ENCODE measurements at regions not wholly inside any gene's neighbourhood (a gene's known extent, or its start where the extent isn't known, plus 50 kb on each side); places are given as distances from the start of the nearest gene placed in this dataset.

GRCh38 chr16:73831220-73831619 lies 465.4 kb upstream of the PSMD7 start:
- Histone ChIP-seq H3K9me3 (ENCODE audit: control insufficient read depth in 2 of 2, low read length in 2 of 2) (no peaks in the 10 kb centered on the region), H3K27me3 (ENCODE audit: control insufficient read depth in 2 of 2, insufficient read depth in 2 of 2, low read length in 2 of 2) (no peaks in the 10 kb centered on the region), H3K4me1 (ENCODE audit: control insufficient read depth in 2 of 2, insufficient read depth in 2 of 2, low read length in 2 of 2) (no peaks in the 10 kb centered on the region), H3K27ac (ENCODE audit: low read depth in 2 of 2, low read length in 2 of 2) (no peak overlapping the region), H3K4me3 (ENCODE audit: low read length in 2 of 2) (no peak overlapping the region), H3K36me3 (ENCODE audit: control insufficient read depth in 2 of 2, insufficient read depth in 2 of 2, low read length in 2 of 2) (no peaks in the 10 kb centered on the region), H3K9ac (ENCODE audit: low read depth in 1 of 2, low read length in 2 of 2) (no peak overlapping the region)

- H3K4me3 ChIP-seq (ENCODE audit: low read length in 2 of 2): no peak overlapping the region
- no peaks in the 10 kb centered on the region for H3K36me3 ChIP-seq (ENCODE audit: control insufficient read depth in 2 of 2, insufficient read depth in 2 of 2, low read length in 2 of 2)
- no peak overlapping the region for H3K27ac ChIP-seq (ENCODE audit: low read depth in 2 of 2, low read length in 2 of 2)
- no peaks in the 10 kb centered on the region for H3K27me3 ChIP-seq (ENCODE audit: control insufficient read depth in 2 of 2, insufficient read depth in 2 of 2, low read length in 2 of 2)
- no peaks in the 10 kb centered on the region for H3K4me1 ChIP-seq (ENCODE audit: control insufficient read depth in 2 of 2, insufficient read depth in 2 of 2, low read length in 2 of 2)
- H3K9ac ChIP-seq (ENCODE audit: low read depth in 1 of 2, low read length in 2 of 2): no peak overlapping the region
- H3K9me3 ChIP-seq (ENCODE audit: control insufficient read depth in 2 of 2, low read length in 2 of 2): no peaks in the 10 kb centered on the region
Measured at GRCh38 chr16:73823205-73823849, 473.3 kb upstream of the PSMD7 start.

- Histone ChIP-seq H3K9ac (ENCODE audit: low read depth in 1 of 2, low read length in 2 of 2) (no peak overlapping the region), H3K27ac (ENCODE audit: low read depth in 2 of 2, low read length in 2 of 2) (no peak overlapping the region), H3K4me1 (ENCODE audit: control insufficient read depth in 2 of 2, insufficient read depth in 2 of 2, low read length in 2 of 2) (no peaks in the 10 kb centered on the region), H3K27me3 (ENCODE audit: control insufficient read depth in 2 of 2, insufficient read depth in 2 of 2, low read length in 2 of 2) (no peaks in the 10 kb centered on the region), H3K4me3 (ENCODE audit: low read length in 2 of 2) (no peak overlapping the region), H3K36me3 (ENCODE audit: control insufficient read depth in 2 of 2, insufficient read depth in 2 of 2, low read length in 2 of 2) (no peaks in the 10 kb centered on the region), H3K9me3 (ENCODE audit: control insufficient read depth in 2 of 2, low read length in 2 of 2) (no peaks in the 10 kb centered on the region)
Measured at GRCh38 chr16:73817526-73818324, 478.9 kb upstream of the PSMD7 start.

- H3K27me3 ChIP-seq (ENCODE audit: control insufficient read depth in 2 of 2, insufficient read depth in 2 of 2, low read length in 2 of 2): no peaks in the 10 kb centered on the region
- no peaks in the 10 kb centered on the region for H3K9me3 ChIP-seq (ENCODE audit: control insufficient read depth in 2 of 2, low read length in 2 of 2)
- no peak overlapping the region for H3K9ac ChIP-seq (ENCODE audit: low read depth in 1 of 2, low read length in 2 of 2)
- H3K4me1 ChIP-seq (ENCODE audit: control insufficient read depth in 2 of 2, insufficient read depth in 2 of 2, low read length in 2 of 2): no peaks in the 10 kb centered on the region
- H3K27ac ChIP-seq (ENCODE audit: low read depth in 2 of 2, low read length in 2 of 2): no peak overlapping the region
- no peaks in the 10 kb centered on the region for H3K36me3 ChIP-seq (ENCODE audit: control insufficient read depth in 2 of 2, insufficient read depth in 2 of 2, low read length in 2 of 2)
- no peak overlapping the region for H3K4me3 ChIP-seq (ENCODE audit: low read length in 2 of 2)
Measured at GRCh38 chr16:73813527-73813926, 483.1 kb upstream of the PSMD7 start.

- H3K27me3 ChIP-seq (ENCODE audit: control insufficient read depth in 2 of 2, insufficient read depth in 2 of 2, low read length in 2 of 2): no peaks in the 10 kb centered on the region
- H3K4me1 ChIP-seq (ENCODE audit: control insufficient read depth in 2 of 2, insufficient read depth in 2 of 2, low read length in 2 of 2): no peaks in the 10 kb centered on the region
- H3K4me3 ChIP-seq (ENCODE audit: low read length in 2 of 2): no peak overlapping the region
- no peaks in the 10 kb centered on the region for H3K36me3 ChIP-seq (ENCODE audit: control insufficient read depth in 2 of 2, insufficient read depth in 2 of 2, low read length in 2 of 2)
- H3K9me3 ChIP-seq (ENCODE audit: control insufficient read depth in 2 of 2, low read length in 2 of 2): no peaks in the 10 kb centered on the region
- H3K27ac ChIP-seq (ENCODE audit: low read depth in 2 of 2, low read length in 2 of 2): no peak overlapping the region
- H3K9ac ChIP-seq (ENCODE audit: low read depth in 1 of 2, low read length in 2 of 2): no peak overlapping the region
Measured at GRCh38 chr16:73804456-73804855, 492.2 kb upstream of the PSMD7 start.

- Histone ChIP-seq H3K9me3 (ENCODE audit: control insufficient read depth in 2 of 2, low read length in 2 of 2) (no peaks in the 10 kb centered on the region), H3K4me1 (ENCODE audit: control insufficient read depth in 2 of 2, insufficient read depth in 2 of 2, low read length in 2 of 2) (no peaks in the 10 kb centered on the region), H3K27ac (ENCODE audit: low read depth in 2 of 2, low read length in 2 of 2) (no peak overlapping the region), H3K4me3 (ENCODE audit: low read length in 2 of 2) (no peak overlapping the region), H3K9ac (ENCODE audit: low read depth in 1 of 2, low read length in 2 of 2) (no peak overlapping the region), H3K27me3 (ENCODE audit: control insufficient read depth in 2 of 2, insufficient read depth in 2 of 2, low read length in 2 of 2) (no peaks in the 10 kb centered on the region), H3K36me3 (ENCODE audit: control insufficient read depth in 2 of 2, insufficient read depth in 2 of 2, low read length in 2 of 2) (no peaks in the 10 kb centered on the region)
Measured at GRCh38 chr16:73798471-73798870, 498.1 kb upstream of the PSMD7 start.

GRCh38 chr16:73797115-73797514 lies 499.5 kb upstream of the PSMD7 start:
- no peak overlapping the region for H3K9ac ChIP-seq (ENCODE audit: low read depth in 1 of 2, low read length in 2 of 2)
- H3K9me3 ChIP-seq (ENCODE audit: control insufficient read depth in 2 of 2, low read length in 2 of 2): no peaks in the 10 kb centered on the region
- H3K36me3 ChIP-seq (ENCODE audit: control insufficient read depth in 2 of 2, insufficient read depth in 2 of 2, low read length in 2 of 2): no peaks in the 10 kb centered on the region
- no peak overlapping the region for H3K27ac ChIP-seq (ENCODE audit: low read depth in 2 of 2, low read length in 2 of 2)
- no peaks in the 10 kb centered on the region for H3K4me1 ChIP-seq (ENCODE audit: control insufficient read depth in 2 of 2, insufficient read depth in 2 of 2, low read length in 2 of 2)
- no peak overlapping the region for H3K4me3 ChIP-seq (ENCODE audit: low read length in 2 of 2)
- H3K27me3 ChIP-seq (ENCODE audit: control insufficient read depth in 2 of 2, insufficient read depth in 2 of 2, low read length in 2 of 2): no peaks in the 10 kb centered on the region

GRCh38 chr16:73796241-73796640 lies 500.4 kb upstream of the PSMD7 start:
- H3K4me1 ChIP-seq (ENCODE audit: control insufficient read depth in 2 of 2, insufficient read depth in 2 of 2, low read length in 2 of 2): no peaks in the 10 kb centered on the region
- H3K4me3 ChIP-seq (ENCODE audit: low read length in 2 of 2): no peak overlapping the region
- H3K27ac ChIP-seq (ENCODE audit: low read depth in 2 of 2, low read length in 2 of 2): no peak overlapping the region
- no peak overlapping the region for H3K9ac ChIP-seq (ENCODE audit: low read depth in 1 of 2, low read length in 2 of 2)
- no peaks in the 10 kb centered on the region for H3K9me3 ChIP-seq (ENCODE audit: control insufficient read depth in 2 of 2, low read length in 2 of 2)
- no peaks in the 10 kb centered on the region for H3K36me3 ChIP-seq (ENCODE audit: control insufficient read depth in 2 of 2, insufficient read depth in 2 of 2, low read length in 2 of 2)
- H3K27me3 ChIP-seq (ENCODE audit: control insufficient read depth in 2 of 2, insufficient read depth in 2 of 2, low read length in 2 of 2): no peaks in the 10 kb centered on the region

- H3K9me3 ChIP-seq (ENCODE audit: control insufficient read depth in 2 of 2, low read length in 2 of 2): no peaks in the 10 kb centered on the region
- no peaks in the 10 kb centered on the region for H3K4me1 ChIP-seq (ENCODE audit: control insufficient read depth in 2 of 2, insufficient read depth in 2 of 2, low read length in 2 of 2)
- no peaks in the 10 kb centered on the region for H3K36me3 ChIP-seq (ENCODE audit: control insufficient read depth in 2 of 2, insufficient read depth in 2 of 2, low read length in 2 of 2)
- no peak overlapping the region for H3K4me3 ChIP-seq (ENCODE audit: low read length in 2 of 2)
- no peak overlapping the region for H3K27ac ChIP-seq (ENCODE audit: low read depth in 2 of 2, low read length in 2 of 2)
- no peaks in the 10 kb centered on the region for H3K27me3 ChIP-seq (ENCODE audit: control insufficient read depth in 2 of 2, insufficient read depth in 2 of 2, low read length in 2 of 2)
- H3K9ac ChIP-seq (ENCODE audit: low read depth in 1 of 2, low read length in 2 of 2): no peak overlapping the region
Measured at GRCh38 chr16:73794994-73795393, 501.6 kb upstream of the PSMD7 start.

- no peak overlapping the region for H3K27ac ChIP-seq (ENCODE audit: low read depth in 2 of 2, low read length in 2 of 2)
- no peak overlapping the region for H3K9ac ChIP-seq (ENCODE audit: low read depth in 1 of 2, low read length in 2 of 2)
Measured at GRCh38 chr16:73793871-73794437, 502.7 kb upstream of the PSMD7 start.

More at GRCh38 chr16:73793871-73794437, 502.7 kb upstream of the PSMD7 start:
- no peaks in the 10 kb centered on the region for H3K36me3 ChIP-seq (ENCODE audit: control insufficient read depth in 2 of 2, insufficient read depth in 2 of 2, low read length in 2 of 2)
- H3K9me3 ChIP-seq (ENCODE audit: control insufficient read depth in 2 of 2, low read length in 2 of 2): no peaks in the 10 kb centered on the region
- no peaks in the 10 kb centered on the region for H3K27me3 ChIP-seq (ENCODE audit: control insufficient read depth in 2 of 2, insufficient read depth in 2 of 2, low read length in 2 of 2)
- H3K4me3 ChIP-seq (ENCODE audit: low read length in 2 of 2): no peak overlapping the region
- no peaks in the 10 kb centered on the region for H3K4me1 ChIP-seq (ENCODE audit: control insufficient read depth in 2 of 2, insufficient read depth in 2 of 2, low read length in 2 of 2)
